ENCODE measurements at regions not wholly inside any gene's neighbourhood (a gene's known extent, or its start where the extent isn't known, plus 50 kb on each side); places are given as distances from the start of the nearest gene placed in this dataset.
A peak's percentile ranks its signal among the peaks of the same experiment; 100 is the strongest.

GRCh38 chr6:4607793-4608192 lies 168.4 kb upstream of the CDYL start:
- Histone ChIP-seq H3K4me3 (replicated peaks in 1 of 3; ENCODE audit: insufficient read depth in 1 of 3, low read depth in 1 of 3, low read length in 3 of 3) (no peak overlapping the region), H3K27ac (ENCODE audit: insufficient read depth, low read depth, low read length) (peak overlapping the region; percentile 83), H3K36me3 (ENCODE audit: control insufficient read depth in 2 of 2, extremely low read depth in 1 of 2, insufficient read depth in 2 of 2, low read length in 2 of 2) (no peaks in the 10 kb centered on the region), H4K20me1 (replicated peaks; ENCODE audit: control insufficient read depth, extremely low read depth, insufficient read depth, low read length) (no peaks in the 10 kb centered on the region), H2AFZ (ENCODE audit: low read depth, low read length) (no peak overlapping the region), H3K9me3 (replicated peaks; ENCODE audit: control insufficient read depth, insufficient read depth, low read length) (no peaks in the 10 kb centered on the region), H3K79me2 (ENCODE audit: control insufficient read depth, insufficient read depth, low read length) (no peaks in the 10 kb centered on the region), H3K9me1 (replicated peaks; ENCODE audit: control insufficient read depth, extremely low read depth, insufficient read depth, low read length) (no peaks in the 10 kb centered on the region), H3K27me3 (ENCODE audit: control insufficient read depth in 2 of 2, insufficient read depth in 2 of 2, low read length in 2 of 2) (no peaks in the 10 kb centered on the region), H3K4me2 (ENCODE audit: insufficient read depth, low read length) (peak overlapping the region; percentile 72), H3K4me1 (ENCODE audit: control insufficient read depth, extremely low read depth, insufficient read depth, low read length) (peaks cover 30% of the 10 kb centered on the region), H3K9ac (replicated peaks; ENCODE audit: extremely low read depth, insufficient read depth, low read length) (peak overlapping the region; percentile 21)
- TSS peak; percentile 70 for BruUV-seq (replicated peaks)
- DNase-seq (ENCODE audit: low read depth, low spot score) (no peak), FAIRE-seq (no peak)
- no peak for TF ChIP-seq GATA2 (IDR thresholded peaks at IDR 0.05; ENCODE audit: insufficient read depth, insufficient read length, low read depth, low read length)
- TF ChIP-seq POLR2AphosphoS5 (IDR thresholded peaks at IDR 0.05; ENCODE audit: insufficient read depth, low read depth, low read length), result no peak
- TF ChIP-seq MAX (IDR thresholded peaks at IDR 0.05; ENCODE audit: insufficient read depth, insufficient read length), result no peak
- dilution Hi-C loops (cut with MboI; ENCODE audit: extremely low pct_ligation_motif_present, low sequenced_read_pairs) (no loop called here), intact Hi-C loops (cut with micrococcal nuclease) (loop anchor here (1.0 to 10.0 kb wide), 8 partner anchors 25 to 353 kb away; partner anchors contain the start of gene CDYL)
- ChIA-PET POLR2A (no interaction called here), CTCF (interaction anchor here (1.0 to 1.3 kb wide), 2 partner anchors 29 to 423 kb away, joined by 4 to 6 read pairs; no protein-coding TSS in a partner anchor)

GRCh38 chr6:4606821-4607704 lies 169.1 kb upstream of the CDYL start:
- Histone ChIP-seq H3K9me3 (replicated peaks; ENCODE audit: control insufficient read depth, insufficient read depth, low read length) (no peaks in the 10 kb centered on the region), H2AFZ (ENCODE audit: low read depth, low read length) (no peak overlapping the region), H3K9me1 (replicated peaks; ENCODE audit: control insufficient read depth, extremely low read depth, insufficient read depth, low read length) (no peaks in the 10 kb centered on the region), H3K27me3 (ENCODE audit: control insufficient read depth in 2 of 2, insufficient read depth in 2 of 2, low read length in 2 of 2) (no peaks in the 10 kb centered on the region), H3K4me2 (ENCODE audit: insufficient read depth, low read length) (peak overlapping the region; percentile 72), H4K20me1 (replicated peaks; ENCODE audit: control insufficient read depth, extremely low read depth, insufficient read depth, low read length) (no peaks in the 10 kb centered on the region), H3K4me1 (ENCODE audit: control insufficient read depth, extremely low read depth, insufficient read depth, low read length) (peaks cover 30% of the 10 kb centered on the region), H3K36me3 (ENCODE audit: control insufficient read depth in 2 of 2, extremely low read depth in 1 of 2, insufficient read depth in 2 of 2, low read length in 2 of 2) (no peaks in the 10 kb centered on the region), H3K27ac (ENCODE audit: insufficient read depth, low read depth, low read length) (peak overlapping the region; percentile 83), H3K9ac (replicated peaks; ENCODE audit: extremely low read depth, insufficient read depth, low read length) (peak overlapping the region; percentile 21), H3K4me3 (replicated peaks in 1 of 3; ENCODE audit: insufficient read depth in 1 of 3, low read depth in 1 of 3, low read length in 3 of 3) (no peak overlapping the region), H3K79me2 (ENCODE audit: control insufficient read depth, insufficient read depth, low read length) (no peaks in the 10 kb centered on the region)
- TF ChIP-seq POLR2A (IDR thresholded peaks at IDR 0.05; ENCODE audit: low read depth, low read length) (no peak), EZH2 (IDR thresholded peaks at IDR 0.05; ENCODE audit: borderline replicate concordance, low read depth, low read length, severe bottlenecking) (no peak), GATA2 (IDR thresholded peaks at IDR 0.05; ENCODE audit: insufficient read depth, insufficient read length, low read depth, low read length) (peak; percentile 14), JUN (IDR thresholded peaks at IDR 0.05; ENCODE audit: borderline replicate concordance, insufficient read depth, insufficient read length, low read depth) (peak; percentile 90), FOS (IDR thresholded peaks at IDR 0.05; ENCODE audit: borderline replicate concordance, insufficient read depth, low read length) (peak; percentile 82), CTCF (IDR thresholded peaks at IDR 0.05; ENCODE audit: extremely low read depth in 1 of 2, insufficient read depth in 1 of 2, low read depth in 1 of 2, low read length in 2 of 2) (no peak), MAX (IDR thresholded peaks at IDR 0.05; ENCODE audit: insufficient read depth, insufficient read length) (no peak), MYC (IDR thresholded peaks at IDR 0.05; ENCODE audit: low read depth, low read length) (no peak), POLR2AphosphoS5 (IDR thresholded peaks at IDR 0.05; ENCODE audit: insufficient read depth, low read depth, low read length) (peak; percentile 73)
- ChIA-PET CTCF (interaction anchor here (1.0 to 1.3 kb wide), 3 partner anchors 29 to 423 kb away, joined by 3 to 6 read pairs (median 4); no protein-coding TSS in a partner anchor), POLR2A (no interaction called here)
- DNase-seq (ENCODE audit: low read depth, low spot score), result peak; percentile 91
- intact Hi-C loops (cut with micrococcal nuclease), result loop anchor here (1.0 to 10.0 kb wide), 8 partner anchors 25 to 353 kb away; partner anchors contain the start of gene CDYL
- BruUV-seq (replicated peaks), result TSS peak; percentile 91
- FAIRE-seq, result peak; percentile 99
- dilution Hi-C loops (cut with MboI; ENCODE audit: extremely low pct_ligation_motif_present, low sequenced_read_pairs), result no loop called here
